HepG2 (cell line): ENCODE measurements at regions not wholly inside any gene's neighbourhood (a gene's known extent, or its start where the extent isn't known, plus 50 kb on each side); places are given as distances from the start of the nearest gene placed in this dataset.

Experiments
- ATAC-seq: fragments of 200-7000 bp; cut with Tn5 transposase; 3 replicates; pipeline ENCODE4 v1.9.1; 2020; ENCODE audit warnings: mild to moderate bottlenecking, moderate library complexity
- BruUV-seq: library from RNA; stranded (reverse); fragments of 400-500 nt; replicated peaks from 2 replicates; lab custom pipeline; 2021; lab: Mats Ljungman, UMichigan
- CTCF ChIA-PET: fragments of 300-600 bp; formaldehyde crosslinking; extraction: SDS; loops from one replicate; lab custom pipeline; 2021; ENCODE audit warnings: low total read pairs, inconsistent platforms, low intra/inter-chr PET ratio; lab: Yijun Ruan, JAX
- POLR2A ChIA-PET: fragments of 350-600 bp; sonication (Branson Sonifier 250); formaldehyde crosslinking; loops from one replicate; lab custom pipeline; 2020; ENCODE audit warnings: antibody characterized with exemption, inconsistent platforms; lab: Yijun Ruan, JAX
- DNase-seq: peaks from one replicate; pipeline ENCODE4 v3.0.0-alpha.2; 2015; ENCODE audit warnings: low spot score
- FAIRE-seq: peaks from 3 replicates; lab custom pipeline; 2011; peaks lifted over from hg19 to GRCh38; lab: Jason Lieb, UNC
- H2AFZ ChIP-seq: one replicate; pipeline ENCODE4 v1.6.1; 2011; ENCODE audit warnings: low read length, inconsistent platforms
- H3K27ac ChIP-seq: fragments of 300-600 bp; 3 replicates; pipeline ENCODE4 v1.8.0; 2011; ENCODE audit warnings: mixed run types, mild to moderate bottlenecking, mixed read lengths, low read length, inconsistent platforms; ENCODE audit not compliant: insufficient read depth; ENCODE audit errors: extremely low read length
- H3K27me3 ChIP-seq, 2 experiments: fragments of 200-600 bp in 1 of 2; 2 replicates in 1 of 2; 3 replicates in 1 of 2; pipeline versions ENCODE4 v1.6.0 to v1.8.0; 2011; ENCODE audit warnings: low read length in 2 of 2, mild to moderate bottlenecking in 2 of 2, moderate library complexity in 2 of 2, inconsistent platforms in 1 of 2; ENCODE audit not compliant: insufficient read depth in 2 of 2, control insufficient read depth in 1 of 2
- H3K36me3 ChIP-seq, 2 experiments: fragments of 200-600 bp in 1 of 2; replicated peaks in 1 of 2; 2 replicates in 1 of 2; 3 replicates in 1 of 2; pipeline versions ENCODE4 v1.5.1 to v1.8.0; 2011; ENCODE audit warnings: low read length in 2 of 2, inconsistent platforms in 1 of 2; ENCODE audit not compliant: insufficient read depth in 2 of 2, control insufficient read depth in 1 of 2
- H3K4me1 ChIP-seq: 2 replicates; pipeline ENCODE4 v1.5.1; 2012; ENCODE audit warnings: low read length, inconsistent platforms; ENCODE audit not compliant: insufficient read depth
- H3K4me2 ChIP-seq: 2 replicates; pipeline ENCODE4 v1.6.0; 2011; ENCODE audit warnings: low read depth, low read length, inconsistent platforms
- H3K4me3 ChIP-seq, 3 experiments: fragments of 200-600 bp in 1 of 3; sonication (generic), shearing (Covaris generic) in 1 of 3; replicated peaks in 1 of 3; 2 replicates each; pipeline ENCODE4 v1.5.1; 2011 to 2016; ENCODE audit warnings: low read length in 3 of 3, inconsistent platforms in 2 of 3, low read depth in 2 of 3, mild to moderate bottlenecking in 2 of 3, control low read depth in 1 of 3, mixed read lengths in 1 of 3; ENCODE audit not compliant: insufficient read depth in 1 of 3
- H3K79me2 ChIP-seq: one replicate; pipeline ENCODE4 v1.6.1; 2011; ENCODE audit warnings: low read length, inconsistent platforms; ENCODE audit not compliant: insufficient read depth
- H3K9ac ChIP-seq: 2 replicates; pipeline ENCODE4 v1.6.0; 2011; ENCODE audit warnings: mild to moderate bottlenecking, low read depth, low read length, inconsistent platforms; ENCODE audit not compliant: insufficient read depth
- H3K9me3 ChIP-seq: 2 replicates; pipeline ENCODE4 v1.5.1; 2012; ENCODE audit warnings: mild to moderate bottlenecking, low read length
- H4K20me1 ChIP-seq: 2 replicates; pipeline ENCODE4 v1.6.0; 2011; ENCODE audit warnings: inconsistent platforms, mild to moderate bottlenecking, low read length, moderate library complexity; ENCODE audit not compliant: insufficient read depth
- HNF4A ChIP-seq: sonication (generic); formaldehyde crosslinking; IDR thresholded peaks from 2 replicates; pipeline ENCODE4 v1.4.0; 2020; ENCODE audit warnings: missing genetic modification reagents
- LBX2 ChIP-seq: sonication (generic); formaldehyde crosslinking; IDR thresholded peaks from 2 replicates; pipeline ENCODE4 v1.5.0; 2020; ENCODE audit warnings: missing genetic modification reagents, mild to moderate bottlenecking, borderline replicate concordance
- RCOR2 ChIP-seq: IDR thresholded peaks from 2 replicates; pipeline ENCODE4 v1.6.1; 2016; ENCODE audit warnings: missing biosample characterization, missing genetic modification reagents
- RNF2 ChIP-seq: fragments of 450-650 bp; conservative IDR thresholded peaks from 2 replicates; pipeline ENCODE4 v1.6.1; 2016; ENCODE audit warnings: low read depth
- SMAD9 ChIP-seq: sonication (generic); formaldehyde crosslinking; IDR thresholded peaks from 2 replicates; pipeline ENCODE4 v1.5.1; 2020; ENCODE audit warnings: mild to moderate bottlenecking, missing genetic modification reagents
- ZBTB10 ChIP-seq: sonication (generic); formaldehyde crosslinking; IDR thresholded peaks from 2 replicates; pipeline ENCODE4 v1.4.0; 2020; ENCODE audit warnings: missing genetic modification reagents, borderline replicate concordance
- ZBTB42 ChIP-seq: sonication (generic); formaldehyde crosslinking; IDR thresholded peaks from 2 replicates; pipeline ENCODE4 v1.5.0; 2020; ENCODE audit warnings: mild to moderate bottlenecking, missing genetic modification reagents
- ZNF263 ChIP-seq: sonication (generic); formaldehyde crosslinking; IDR thresholded peaks from 2 replicates; pipeline ENCODE4 v1.4.0; 2020; ENCODE audit warnings: missing genetic modification reagents
- ZNF430 ChIP-seq: sonication (generic); formaldehyde crosslinking; IDR thresholded peaks from 2 replicates; pipeline ENCODE4 v1.9.0; 2021; ENCODE audit warnings: mild to moderate bottlenecking, missing genetic modification reagents
- ZNF782 ChIP-seq: sonication (generic); formaldehyde crosslinking; IDR thresholded peaks from 2 replicates; pipeline ENCODE4 v1.4.0; 2020; ENCODE audit warnings: missing genetic modification reagents, mild to moderate bottlenecking, borderline replicate concordance
- WGBS: methylation state at CpG from one replicate; pipeline ENCODE4 v1.1.6; 2017; ENCODE audit warnings: low lambda C conversion rate; 5-methylcytosine and 5-hydroxymethylcytosine counted together
- in situ Hi-C: cut with HindIII; loops from 2 replicates; pipeline ENCODE4 v1.10.0; 2017; ENCODE audit warnings: low pct_unique_long_range_greater_than_20kb; ENCODE audit not compliant: extremely low pct_ligation_motif_present
- intact Hi-C: fragments of 100-400 bp; cut with micrococcal nuclease; formaldehyde crosslinking; loops from one replicate; pipeline ENCODE4 v1.10.0; 2022; ENCODE audit not compliant: unreplicated experiment
- TF ChIP-seq, protein P1 (sequence below): sonication (generic); formaldehyde crosslinking; IDR thresholded peaks from 2 replicates; pipeline ENCODE4 v1.5.1; 2020; ENCODE audit warnings: missing genetic modification reagents, mild to moderate bottlenecking, borderline replicate concordance

GRCh38 chr10:25766213-25766612 is 167.8 kb upstream of the MYO3A start:
- Histone ChIP-seq H3K36me3 (no peaks in the 10 kb centered on the region), H2AFZ (no peak overlapping the region), H3K27me3 (no peaks in the 10 kb centered on the region; a peak in 1 of 5 replicates), H3K4me2 (no peak overlapping the region), H3K27ac (no peak overlapping the region), H4K20me1 (no peaks in the 10 kb centered on the region), H3K4me3 (no peak overlapping the region), H3K9me3 (no peaks in the 10 kb centered on the region), H3K9ac (no peak overlapping the region), H3K79me2 (no peaks in the 10 kb centered on the region), H3K4me1 (no peaks in the 10 kb centered on the region)
- in situ Hi-C loops, result no loop called here
- no TSS peak for BruUV-seq
- WGBS, result 3% methylated on average over 2 of the region's 2 CpGs
- ATAC-seq, result no peak
- ChIA-PET POLR2A (no interaction called here), CTCF (no interaction called here)
- intact Hi-C loops, result no loop called here
- no peak for FAIRE-seq
- no peak for DNase-seq
- TF ChIP-seq ZNF263 (CRISPR knock-in tag) (no peak), RNF2 (no peak), SMAD9 (CRISPR knock-in tag) (no peak), ZNF430 (CRISPR knock-in tag) (no peak), LBX2 (CRISPR knock-in tag) (no peak), ZBTB42 (CRISPR knock-in tag) (no peak), ZNF782 (no peak), HNF4A (no peak), RCOR2 (no peak), ZBTB10 (CRISPR knock-in tag) (no peak)
- TF ChIP-seq, protein P1, sequence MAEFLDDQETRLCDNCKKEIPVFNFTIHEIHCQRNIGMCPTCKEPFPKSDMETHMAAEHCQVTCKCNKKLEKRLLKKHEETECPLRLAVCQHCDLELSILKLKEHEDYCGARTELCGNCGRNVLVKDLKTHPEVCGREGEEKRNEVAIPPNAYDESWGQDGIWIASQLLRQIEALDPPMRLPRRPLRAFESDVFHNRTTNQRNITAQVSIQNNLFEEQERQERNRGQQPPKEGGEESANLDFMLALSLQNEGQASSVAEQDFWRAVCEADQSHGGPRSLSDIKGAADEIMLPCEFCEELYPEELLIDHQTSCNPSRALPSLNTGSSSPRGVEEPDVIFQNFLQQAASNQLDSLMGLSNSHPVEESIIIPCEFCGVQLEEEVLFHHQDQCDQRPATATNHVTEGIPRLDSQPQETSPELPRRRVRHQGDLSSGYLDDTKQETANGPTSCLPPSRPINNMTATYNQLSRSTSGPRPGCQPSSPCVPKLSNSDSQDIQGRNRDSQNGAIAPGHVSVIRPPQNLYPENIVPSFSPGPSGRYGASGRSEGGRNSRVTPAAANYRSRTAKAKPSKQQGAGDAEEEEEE (CRISPR knock-in tag), result no peak
